DND-41 (cell line): ENCODE measurements at regions not wholly inside any gene's neighbourhood (a gene's known extent, or its start where the extent isn't known, plus 50 kb on each side); places are given as distances from the start of the nearest gene placed in this dataset.

Experiments
- ATAC-seq: fragments of 200-7000 bp; cut with Tn5 transposase; 3 replicates; pipeline ENCODE4 v1.9.1; 2021; ENCODE audit warnings: low read depth; ENCODE audit not compliant: insufficient read depth
- DNase-seq: peaks from one replicate; pipeline ENCODE4 v3.0.0-alpha.2; 2020
- H2AFZ ChIP-seq: 2 replicates; pipeline ENCODE4 v1.6.0; 2012; ENCODE audit warnings: low read depth, low read length
- H3K27ac ChIP-seq: 2 replicates; pipeline ENCODE4 v1.5.1; 2012; ENCODE audit warnings: low read length, inconsistent platforms
- H3K27me3 ChIP-seq: fragments of 200-600 bp; sonication (generic); 2 replicates; pipeline ENCODE4 v1.6.0; 2012; ENCODE audit warnings: low read length, mild to moderate bottlenecking, inconsistent platforms; ENCODE audit not compliant: insufficient read depth, poor library complexity
- H3K36me3 ChIP-seq: 2 replicates; pipeline ENCODE4 v1.5.1; 2012; ENCODE audit warnings: low read length, inconsistent platforms; ENCODE audit not compliant: insufficient read depth
- H3K4me1 ChIP-seq: 2 replicates; pipeline ENCODE4 v1.5.1; 2012; ENCODE audit warnings: mild to moderate bottlenecking, low read length; ENCODE audit not compliant: insufficient read depth
- H3K4me2 ChIP-seq: 2 replicates; pipeline ENCODE4 v1.6.0; 2012; ENCODE audit warnings: mild to moderate bottlenecking, moderate library complexity, low read length, inconsistent platforms; ENCODE audit not compliant: insufficient read depth
- H3K4me3 ChIP-seq, 2 experiments: fragments of 200-600 bp in 1 of 2; shearing (Covaris generic) in 1 of 2; 2 replicates each; pipeline ENCODE4 v1.5.1; 2012 to 2016; ENCODE audit warnings: inconsistent platforms in 2 of 2, low read length in 2 of 2, mild to moderate bottlenecking in 2 of 2, low read depth in 1 of 2, moderate library complexity in 1 of 2
- H3K79me2 ChIP-seq: 2 replicates; pipeline ENCODE4 v1.6.0; 2012; ENCODE audit warnings: low read length, inconsistent platforms; ENCODE audit not compliant: insufficient read depth
- H3K9ac ChIP-seq: 2 replicates; pipeline ENCODE4 v1.6.0; 2012; ENCODE audit warnings: low read depth, mild to moderate bottlenecking, inconsistent platforms, low read length, moderate library complexity
- H3K9me3 ChIP-seq: 2 replicates; pipeline ENCODE4 v1.5.1; 2012; ENCODE audit warnings: low read length, moderate library complexity, mild to moderate bottlenecking, inconsistent platforms; ENCODE audit not compliant: insufficient read depth, severe bottlenecking
- H4K20me1 ChIP-seq: 2 replicates; pipeline ENCODE4 v1.6.0; 2012; ENCODE audit warnings: low read length; ENCODE audit not compliant: insufficient read depth
- EZH2 ChIP-seq: IDR thresholded peaks from 3 replicates; pipeline ENCODE4 v1.6.1; 2012; ENCODE audit warnings: borderline replicate concordance, low read depth, mild to moderate bottlenecking, moderate library complexity, low read length, inconsistent platforms; ENCODE audit not compliant: severe bottlenecking
- TF ChIP-seq, protein P1 (sequence below): IDR thresholded peaks from 2 replicates; pipeline ENCODE4 v1.5.1; 2012; ENCODE audit warnings: borderline replicate concordance, low read length, moderate library complexity, mild to moderate bottlenecking; ENCODE audit not compliant: poor library complexity, severe bottlenecking; ENCODE audit errors: extremely low read depth

- TF ChIP-seq, protein P1, sequence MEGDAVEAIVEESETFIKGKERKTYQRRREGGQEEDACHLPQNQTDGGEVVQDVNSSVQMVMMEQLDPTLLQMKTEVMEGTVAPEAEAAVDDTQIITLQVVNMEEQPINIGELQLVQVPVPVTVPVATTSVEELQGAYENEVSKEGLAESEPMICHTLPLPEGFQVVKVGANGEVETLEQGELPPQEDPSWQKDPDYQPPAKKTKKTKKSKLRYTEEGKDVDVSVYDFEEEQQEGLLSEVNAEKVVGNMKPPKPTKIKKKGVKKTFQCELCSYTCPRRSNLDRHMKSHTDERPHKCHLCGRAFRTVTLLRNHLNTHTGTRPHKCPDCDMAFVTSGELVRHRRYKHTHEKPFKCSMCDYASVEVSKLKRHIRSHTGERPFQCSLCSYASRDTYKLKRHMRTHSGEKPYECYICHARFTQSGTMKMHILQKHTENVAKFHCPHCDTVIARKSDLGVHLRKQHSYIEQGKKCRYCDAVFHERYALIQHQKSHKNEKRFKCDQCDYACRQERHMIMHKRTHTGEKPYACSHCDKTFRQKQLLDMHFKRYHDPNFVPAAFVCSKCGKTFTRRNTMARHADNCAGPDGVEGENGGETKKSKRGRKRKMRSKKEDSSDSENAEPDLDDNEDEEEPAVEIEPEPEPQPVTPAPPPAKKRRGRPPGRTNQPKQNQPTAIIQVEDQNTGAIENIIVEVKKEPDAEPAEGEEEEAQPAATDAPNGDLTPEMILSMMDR: no peak
- no peak for TF ChIP-seq EZH2
- ATAC-seq (no peak), DNase-seq (no peak)
- Histone ChIP-seq H2AFZ (no peak overlapping the region), H3K27me3 (no peaks in the 10 kb centered on the region), H3K27ac (no peak overlapping the region), H3K9ac (no peak overlapping the region), H3K36me3 (no peaks in the 10 kb centered on the region), H3K4me2 (no peak overlapping the region), H3K9me3 (no peaks in the 10 kb centered on the region), H3K4me1 (no peaks in the 10 kb centered on the region), H4K20me1 (no peaks in the 10 kb centered on the region), H3K4me3 (no peak overlapping the region), H3K79me2 (no peaks in the 10 kb centered on the region)
Measured at GRCh38 chr7:106591146-106591545, 69.8 kb downstream of the CCDC71L start.

GRCh38 chr7:106590209-106590816, 70.6 kb downstream of the CCDC71L start:
- TF ChIP-seq EZH2: no peak
- TF ChIP-seq, protein P1: no peak
- H3K9me3 ChIP-seq: no peaks in the 10 kb centered on the region
- H3K9ac ChIP-seq: no peak overlapping the region
- H3K27me3 ChIP-seq: no peaks in the 10 kb centered on the region
- ATAC-seq (no peak), DNase-seq (no peak)
- H3K36me3 ChIP-seq: no peaks in the 10 kb centered on the region
- no peak overlapping the region for H3K4me2 ChIP-seq
- H3K4me1 ChIP-seq: no peaks in the 10 kb centered on the region
- H2AFZ ChIP-seq: no peak overlapping the region
- H3K4me3 ChIP-seq: no peak overlapping the region
- no peak overlapping the region for H3K27ac ChIP-seq
- H4K20me1 ChIP-seq: no peaks in the 10 kb centered on the region
- no peaks in the 10 kb centered on the region for H3K79me2 ChIP-seq

DNA sequence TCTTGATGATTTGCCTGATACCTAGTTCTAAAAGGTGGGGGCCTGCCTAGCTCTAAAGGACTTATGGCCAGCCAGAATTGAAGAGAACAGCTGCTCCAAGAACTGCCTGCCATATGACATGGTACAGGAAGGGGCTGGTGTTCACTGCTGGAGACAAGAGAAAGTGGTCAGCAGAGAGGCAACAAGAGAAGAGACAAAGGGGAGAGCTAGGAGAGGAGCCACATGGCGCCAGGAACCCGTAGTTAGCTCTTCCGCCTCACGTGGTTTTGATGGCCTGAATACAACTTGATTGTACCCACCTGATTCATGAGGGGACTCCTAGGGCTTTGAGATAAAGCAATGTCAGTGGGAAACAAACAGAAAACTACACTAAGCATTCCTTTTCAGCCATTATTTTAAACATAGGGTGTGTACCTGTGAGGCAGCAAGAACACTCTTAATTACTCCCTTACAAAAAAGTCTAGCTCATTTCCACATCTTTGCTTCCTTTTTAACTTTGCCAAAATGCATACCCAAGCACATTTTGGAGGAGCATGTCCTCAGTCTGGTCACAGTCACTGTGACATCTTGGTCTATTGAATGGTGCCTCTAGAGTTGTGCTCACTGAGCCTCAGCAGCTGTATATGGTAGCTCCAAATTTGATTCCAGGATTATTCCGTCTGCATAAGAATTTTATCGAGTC, 71.6 kb downstream of the CCDC71L start:
- Histone ChIP-seq H3K36me3 (no peaks in the 10 kb centered on the region), H3K4me2 (no peak overlapping the region), H4K20me1 (no peaks in the 10 kb centered on the region), H3K79me2 (no peaks in the 10 kb centered on the region), H3K9me3 (no peaks in the 10 kb centered on the region), H3K27ac (no peak overlapping the region), H3K9ac (no peak overlapping the region), H3K4me1 (no peaks in the 10 kb centered on the region), H2AFZ (no peak overlapping the region), H3K27me3 (no peaks in the 10 kb centered on the region), H3K4me3 (no peak overlapping the region)
- TF ChIP-seq, protein P1: no peak
- no peak for TF ChIP-seq EZH2
- ATAC-seq: no peak
- no peak for DNase-seq
